H9 (cell line): ENCODE measurements at regions not wholly inside any gene's neighbourhood (a gene's known extent, or its start where the extent isn't known, plus 50 kb on each side); places are given as distances from the start of the nearest gene placed in this dataset.

Experiments used
- DNase-seq: peaks from one replicate; pipeline ENCODE4 v3.0.0-alpha.2; 2017
- H2AFZ ChIP-seq: one replicate; pipeline ENCODE4 v1.6.1; 2013; ENCODE audit warnings: mild to moderate bottlenecking, low read length, control low read depth, moderate library complexity
- H2AK5ac ChIP-seq: 2 replicates; pipeline ENCODE4 v1.6.1; 2013; ENCODE audit warnings: low read length, control low read depth, mixed read lengths; ENCODE audit not compliant: insufficient read length
- H2BK120ac ChIP-seq: one replicate; pipeline ENCODE4 v1.6.1; 2013; ENCODE audit warnings: low read depth, mild to moderate bottlenecking, low read length, control low read depth, inconsistent platforms; ENCODE audit not compliant: poor library complexity, severe bottlenecking
- H2BK12ac ChIP-seq: 2 replicates; pipeline ENCODE4 v1.6.1; 2013; ENCODE audit warnings: low read length, control low read depth, mixed read lengths, low read depth; ENCODE audit not compliant: insufficient read length
- H2BK15ac ChIP-seq: 2 replicates; pipeline ENCODE4 v1.6.1; 2013; ENCODE audit warnings: low read depth, low read length, control low read depth
- H2BK20ac ChIP-seq: one replicate; pipeline ENCODE4 v1.6.1; 2013; ENCODE audit warnings: low read depth, mild to moderate bottlenecking, low read length, control low read depth, inconsistent platforms; ENCODE audit not compliant: poor library complexity, severe bottlenecking
- H2BK5ac ChIP-seq: 2 replicates; pipeline ENCODE4 v1.6.1; 2013; ENCODE audit warnings: low read length, control low read depth, mixed read lengths; ENCODE audit not compliant: insufficient read length
- H3K14ac ChIP-seq: 2 replicates; pipeline ENCODE4 v1.6.1; 2013; ENCODE audit warnings: low read length, control low read depth; ENCODE audit not compliant: insufficient read depth
- H3K18ac ChIP-seq: 2 replicates; pipeline ENCODE4 v1.6.1; 2013; ENCODE audit warnings: low read depth, mild to moderate bottlenecking, mixed read lengths, low read length, control low read depth; ENCODE audit not compliant: insufficient read length
- H3K23ac ChIP-seq: 2 replicates; pipeline ENCODE4 v1.6.1; 2013; ENCODE audit warnings: low read length, control low read depth, mixed read lengths, low read depth; ENCODE audit not compliant: insufficient read length
- H3K23me2 ChIP-seq: 2 replicates; pipeline ENCODE4 v1.6.1; 2013; ENCODE audit warnings: low read depth, mild to moderate bottlenecking, mixed read lengths, low read length, control low read depth; ENCODE audit not compliant: insufficient read length, poor library complexity, severe bottlenecking
- H3K27ac ChIP-seq: 2 replicates; pipeline ENCODE4 v1.5.1; 2013; ENCODE audit warnings: low read length, control low read depth, mixed read lengths, low read depth; ENCODE audit not compliant: insufficient read length
- H3K27me3 ChIP-seq: 2 replicates; pipeline ENCODE4 v1.6.1; 2013; ENCODE audit warnings: low read length, control low read depth, inconsistent platforms; ENCODE audit not compliant: insufficient read depth
- H3K4ac ChIP-seq: 2 replicates; pipeline ENCODE4 v1.6.1; 2013; ENCODE audit warnings: low read depth, mild to moderate bottlenecking, control low read depth, inconsistent platforms, low read length, moderate library complexity
- H3K4me1 ChIP-seq: 2 replicates; pipeline ENCODE4 v1.6.1; 2013; ENCODE audit warnings: low read length, control low read depth, inconsistent platforms; ENCODE audit not compliant: insufficient read depth
- H3K4me2 ChIP-seq: 2 replicates; pipeline ENCODE4 v1.6.1; 2013; ENCODE audit warnings: low read length, control low read depth, mixed read lengths; ENCODE audit not compliant: insufficient read length, insufficient read depth
- H3K56ac ChIP-seq: 2 replicates; pipeline ENCODE4 v1.6.1; 2013; ENCODE audit warnings: low read depth, mild to moderate bottlenecking, mixed read lengths, low read length, control low read depth; ENCODE audit not compliant: insufficient read length
- H3K79me1 ChIP-seq: 2 replicates; pipeline ENCODE4 v1.6.1; 2013; ENCODE audit warnings: low read depth, mild to moderate bottlenecking, moderate library complexity, low read length, control low read depth, inconsistent platforms; ENCODE audit not compliant: insufficient read depth, poor library complexity, severe bottlenecking
- H3K79me2 ChIP-seq: 2 replicates; pipeline ENCODE4 v1.6.1; 2013; ENCODE audit warnings: low read length, control low read depth, inconsistent platforms; ENCODE audit not compliant: insufficient read depth
- H3K9ac ChIP-seq: 2 replicates; pipeline ENCODE4 v1.6.1; 2013; ENCODE audit warnings: low read length, control low read depth, mixed read lengths; ENCODE audit not compliant: insufficient read length; ENCODE audit errors: extremely low read depth
- H3K9me3 ChIP-seq: one replicate; pipeline ENCODE4 v1.6.1; 2013; ENCODE audit warnings: low read depth, low read length, inconsistent platforms; ENCODE audit not compliant: control insufficient read depth
- H3T11ph ChIP-seq: one replicate; pipeline ENCODE4 v1.6.1; 2013; ENCODE audit warnings: mild to moderate bottlenecking, low read length, control low read depth, inconsistent platforms
- H4K20me1 ChIP-seq: one replicate; pipeline ENCODE4 v1.6.1; 2013; ENCODE audit not compliant: control insufficient read depth, insufficient read length, insufficient read depth
- H4K5ac ChIP-seq: 2 replicates; pipeline ENCODE4 v1.6.1; 2013; ENCODE audit warnings: low read depth, mild to moderate bottlenecking, mixed read lengths, low read length, control low read depth; ENCODE audit not compliant: insufficient read length
- H4K8ac ChIP-seq: replicated peaks from 2 replicates; pipeline ENCODE4 v1.6.1; 2013; ENCODE audit warnings: low read length, control low read depth, mixed read lengths, low read depth; ENCODE audit not compliant: insufficient read length
- H4K91ac ChIP-seq: 2 replicates; pipeline ENCODE4 v1.6.1; 2013; ENCODE audit warnings: low read depth, mild to moderate bottlenecking, moderate library complexity, mixed read lengths, low read length, control low read depth; ENCODE audit not compliant: insufficient read length
- H3K27ac Mint-ChIP-seq, 3 experiments: 2 replicates in 2 of 3; 3 replicates in 1 of 3; pipeline ENCODE4 v1.8.0; 2020 to 2021; ENCODE audit warnings: mixed read lengths in 3 of 3, mild to moderate bottlenecking in 1 of 3, moderate library complexity in 1 of 3
- H3K27me3 Mint-ChIP-seq: 2 replicates; pipeline ENCODE4 v1.8.0; 2021; ENCODE audit warnings: low read depth, mild to moderate bottlenecking, moderate library complexity, mixed read lengths
- H3K36me3 Mint-ChIP-seq, 3 experiments: 2 replicates in 2 of 3; 3 replicates in 1 of 3; pipeline ENCODE4 v1.8.0; 2020 to 2021; ENCODE audit warnings: low read depth in 3 of 3, mixed read lengths in 3 of 3; ENCODE audit not compliant: insufficient read depth in 1 of 3
- H3K4me1 Mint-ChIP-seq, 2 experiments: 2 replicates each; pipeline ENCODE4 v1.8.0; 2020; ENCODE audit warnings: mixed read lengths in 2 of 2
- H3K4me3 Mint-ChIP-seq, 2 experiments: 2 replicates in 1 of 2; 3 replicates in 1 of 2; pipeline ENCODE4 v1.8.0; 2020 to 2021; ENCODE audit warnings: mild to moderate bottlenecking in 2 of 2, mixed read lengths in 2 of 2, moderate library complexity in 1 of 2
- H3K9me3 Mint-ChIP-seq, 2 experiments: 2 replicates in 1 of 2; 3 replicates in 1 of 2; pipeline ENCODE4 v1.8.0; 2020; ENCODE audit warnings: mild to moderate bottlenecking in 2 of 2, mixed read lengths in 2 of 2, moderate library complexity in 1 of 2
- WGBS: extraction: QIAGEN DNeasy Blood & Tissue Kit; methylation state at CpG from one replicate; pipeline ENCODE4 v1.1.7; 2013; ENCODE audit warnings: missing lambda C conversion rate, low lambda C conversion rate, mixed read lengths; ENCODE audit not compliant: insufficient read length; ENCODE audit errors: extremely low coverage; 5-methylcytosine and 5-hydroxymethylcytosine counted together
- TF ChIP-seq, protein P1 (sequence below): fragments of 200-600 bp; sonication (generic); conservative IDR thresholded peaks from 3 replicates; pipeline ENCODE4 v1.8.0; 2021; ENCODE audit warnings: antibody characterized with exemption, mild to moderate bottlenecking

DNA sequence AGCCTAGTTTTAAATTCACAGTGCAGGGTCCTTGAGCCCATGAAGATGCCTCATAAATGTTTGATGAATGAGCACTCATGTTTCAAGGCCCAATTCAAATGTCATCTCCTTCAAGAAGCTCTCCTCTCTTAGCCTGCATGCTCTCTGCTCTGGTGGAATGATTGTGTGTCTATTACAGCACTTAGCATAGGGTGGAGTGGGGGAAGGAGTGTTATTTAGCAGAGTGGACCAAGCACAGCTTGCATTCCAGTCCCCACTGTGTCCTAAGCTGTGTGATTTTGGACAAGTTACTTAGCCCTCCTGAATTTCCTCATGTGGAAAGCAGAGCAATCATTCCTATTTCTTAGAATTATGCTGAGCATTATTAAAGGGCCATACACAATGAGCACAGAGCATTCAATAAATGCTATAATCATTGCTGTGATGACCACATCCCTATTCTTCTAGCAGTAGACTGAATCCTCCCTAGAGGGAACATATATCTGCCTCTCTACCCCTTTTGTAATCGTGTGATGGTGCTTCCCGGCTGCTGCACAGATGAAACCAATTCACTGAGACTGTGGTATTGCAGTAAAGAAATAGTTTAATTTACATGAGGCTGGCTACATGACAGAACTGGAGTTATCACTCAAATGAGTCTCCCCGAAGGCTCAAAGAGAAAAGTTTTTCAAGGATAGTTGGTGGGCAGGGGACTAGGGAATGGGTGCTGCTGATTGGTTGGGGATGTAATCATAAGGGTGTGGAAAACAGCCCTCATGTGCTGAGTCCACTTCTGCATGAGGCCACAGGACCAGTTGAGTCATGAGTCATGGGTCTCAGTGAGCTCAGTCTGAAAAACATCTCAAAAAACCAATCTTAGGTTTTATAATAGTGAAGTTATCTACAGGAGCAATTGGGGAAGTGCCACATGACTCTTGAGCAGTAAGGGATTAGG lies 173.4 kb upstream of the NDUFV2 start:
- H2BK15ac ChIP-seq = no peak overlapping the region
- peaks cover 42 to 54% (median 43%) of the 10 kb centered on the region in 3 experiments for H3K36me3 Mint-ChIP-seq
- H3K4me1 Mint-ChIP-seq = peaks cover 20 to 21% of the 10 kb centered on the region in 2 experiments
- no peak overlapping the region for H2AK5ac ChIP-seq
- TF ChIP-seq, protein P1, sequence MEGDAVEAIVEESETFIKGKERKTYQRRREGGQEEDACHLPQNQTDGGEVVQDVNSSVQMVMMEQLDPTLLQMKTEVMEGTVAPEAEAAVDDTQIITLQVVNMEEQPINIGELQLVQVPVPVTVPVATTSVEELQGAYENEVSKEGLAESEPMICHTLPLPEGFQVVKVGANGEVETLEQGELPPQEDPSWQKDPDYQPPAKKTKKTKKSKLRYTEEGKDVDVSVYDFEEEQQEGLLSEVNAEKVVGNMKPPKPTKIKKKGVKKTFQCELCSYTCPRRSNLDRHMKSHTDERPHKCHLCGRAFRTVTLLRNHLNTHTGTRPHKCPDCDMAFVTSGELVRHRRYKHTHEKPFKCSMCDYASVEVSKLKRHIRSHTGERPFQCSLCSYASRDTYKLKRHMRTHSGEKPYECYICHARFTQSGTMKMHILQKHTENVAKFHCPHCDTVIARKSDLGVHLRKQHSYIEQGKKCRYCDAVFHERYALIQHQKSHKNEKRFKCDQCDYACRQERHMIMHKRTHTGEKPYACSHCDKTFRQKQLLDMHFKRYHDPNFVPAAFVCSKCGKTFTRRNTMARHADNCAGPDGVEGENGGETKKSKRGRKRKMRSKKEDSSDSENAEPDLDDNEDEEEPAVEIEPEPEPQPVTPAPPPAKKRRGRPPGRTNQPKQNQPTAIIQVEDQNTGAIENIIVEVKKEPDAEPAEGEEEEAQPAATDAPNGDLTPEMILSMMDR = no peak
- peaks cover 49 to 57% of the 10 kb centered on the region in 2 experiments for H3K9me3 Mint-ChIP-seq
- no peak overlapping the region for H2BK5ac ChIP-seq
- no peak overlapping the region for H3K4me3 Mint-ChIP-seq
- no peaks in the 10 kb centered on the region; the same call in 1 of the 2 replicates for H3K27me3 Mint-ChIP-seq
- H3T11ph ChIP-seq = no peak overlapping the region
- H3K27me3 ChIP-seq = no peaks in the 10 kb centered on the region
- H3K27ac Mint-ChIP-seq = no peak overlapping the region
- no peak overlapping the region for H2AFZ ChIP-seq
- no peaks in the 10 kb centered on the region for H3K23me2 ChIP-seq
- no peak for DNase-seq
- H2BK20ac ChIP-seq = no peak overlapping the region
- H4K20me1 ChIP-seq = no peaks in the 10 kb centered on the region
- no peak overlapping the region for H3K14ac ChIP-seq
- no peak overlapping the region for H4K8ac ChIP-seq
- H3K23ac ChIP-seq = no peak overlapping the region
- peaks cover 24% of the 10 kb centered on the region for H3K9me3 ChIP-seq
- no CpG with 5 or more reads among the region's 3 CpGs for WGBS
- no peak overlapping the region for H3K9ac ChIP-seq
- H3K4ac ChIP-seq = no peak overlapping the region
- H2BK12ac ChIP-seq = no peak overlapping the region
- H3K79me2 ChIP-seq = no peaks in the 10 kb centered on the region
- H4K5ac ChIP-seq = no peak overlapping the region
- no peak overlapping the region for H3K27ac ChIP-seq
- no peak overlapping the region for H3K18ac ChIP-seq
- peaks cover 3% of the 10 kb centered on the region; the same call in 1 of the 2 replicates for H3K4me1 ChIP-seq
- H4K91ac ChIP-seq = no peak overlapping the region
- no peak overlapping the region for H3K56ac ChIP-seq
- no peak overlapping the region for H2BK120ac ChIP-seq
- H3K79me1 ChIP-seq = no peaks in the 10 kb centered on the region
- no peak overlapping the region for H3K4me2 ChIP-seq
